ENCODE measurements at regions not wholly inside any gene's neighbourhood (a gene's known extent, or its start where the extent isn't known, plus 50 kb on each side); places are given as distances from the start of the nearest gene placed in this dataset.

DNA sequence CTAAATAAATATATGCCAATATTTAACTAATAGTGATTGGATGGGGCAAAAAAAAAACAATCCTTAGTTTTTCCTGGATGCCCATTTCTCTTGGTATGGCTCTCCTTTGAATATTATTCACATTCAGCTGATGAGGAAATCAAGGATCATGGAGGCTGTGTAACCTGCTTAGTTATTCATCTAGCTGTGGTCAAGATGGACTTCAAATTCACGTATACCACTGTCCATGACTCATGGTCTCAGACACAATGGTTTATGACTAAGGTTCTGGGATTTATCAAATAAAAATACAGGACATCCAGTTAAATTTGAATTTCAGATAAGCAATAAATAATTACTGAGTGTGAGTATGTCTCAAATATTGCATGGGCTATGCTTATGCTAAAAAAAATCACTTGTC, 191.5 kb upstream of the CELF2 start:
- no peak for DNase-seq (ENCODE audit: low spot score)
- H3K4me3 ChIP-seq = no peak overlapping the region
- no peaks in the 10 kb centered on the region for H3K27me3 ChIP-seq
- H3K4me1 ChIP-seq = peaks cover 0 to 62% of the 10 kb centered on the region in 2 donors
- peak overlapping the region; percentile 77 to 87 for H3K27ac ChIP-seq
- no peaks in the 10 kb centered on the region for H3K36me3 ChIP-seq
- no peaks in the 10 kb centered on the region for H3K9me3 ChIP-seq
- TF ChIP-seq, protein P1, sequence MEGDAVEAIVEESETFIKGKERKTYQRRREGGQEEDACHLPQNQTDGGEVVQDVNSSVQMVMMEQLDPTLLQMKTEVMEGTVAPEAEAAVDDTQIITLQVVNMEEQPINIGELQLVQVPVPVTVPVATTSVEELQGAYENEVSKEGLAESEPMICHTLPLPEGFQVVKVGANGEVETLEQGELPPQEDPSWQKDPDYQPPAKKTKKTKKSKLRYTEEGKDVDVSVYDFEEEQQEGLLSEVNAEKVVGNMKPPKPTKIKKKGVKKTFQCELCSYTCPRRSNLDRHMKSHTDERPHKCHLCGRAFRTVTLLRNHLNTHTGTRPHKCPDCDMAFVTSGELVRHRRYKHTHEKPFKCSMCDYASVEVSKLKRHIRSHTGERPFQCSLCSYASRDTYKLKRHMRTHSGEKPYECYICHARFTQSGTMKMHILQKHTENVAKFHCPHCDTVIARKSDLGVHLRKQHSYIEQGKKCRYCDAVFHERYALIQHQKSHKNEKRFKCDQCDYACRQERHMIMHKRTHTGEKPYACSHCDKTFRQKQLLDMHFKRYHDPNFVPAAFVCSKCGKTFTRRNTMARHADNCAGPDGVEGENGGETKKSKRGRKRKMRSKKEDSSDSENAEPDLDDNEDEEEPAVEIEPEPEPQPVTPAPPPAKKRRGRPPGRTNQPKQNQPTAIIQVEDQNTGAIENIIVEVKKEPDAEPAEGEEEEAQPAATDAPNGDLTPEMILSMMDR (IDR thresholded peaks at IDR 0.05) = no peak

DNA sequence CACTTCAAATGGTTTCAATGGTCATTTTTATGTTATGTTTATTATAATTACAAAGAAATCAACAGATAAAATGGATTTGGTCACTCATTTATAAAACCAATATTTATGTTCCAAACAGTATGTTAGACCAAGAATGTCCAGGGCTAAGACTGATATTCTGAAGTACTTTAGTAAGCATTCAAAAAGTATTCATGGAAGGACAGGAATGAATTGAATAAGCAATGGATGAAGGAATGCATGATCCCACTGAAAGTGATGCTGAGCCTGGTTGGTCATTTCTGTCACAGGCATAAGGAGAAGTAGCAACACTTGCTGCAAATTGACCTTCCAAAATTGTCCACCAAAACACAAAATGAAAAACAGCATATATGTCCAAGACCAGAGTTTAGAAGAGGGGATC, 189.0 kb upstream of the CELF2 start:
- no peak overlapping the region for H3K4me3 ChIP-seq
- H3K9me3 ChIP-seq = no peaks in the 10 kb centered on the region
- H3K36me3 ChIP-seq = no peaks in the 10 kb centered on the region
- no peaks in the 10 kb centered on the region for H3K27me3 ChIP-seq
- no peak for DNase-seq (ENCODE audit: low spot score)
- TF ChIP-seq, protein P1 (IDR thresholded peaks at IDR 0.05) = no peak
- H3K4me1 ChIP-seq = peaks cover 0 to 48% of the 10 kb centered on the region in 2 donors
- H3K27ac ChIP-seq = no peak overlapping the region

DNA sequence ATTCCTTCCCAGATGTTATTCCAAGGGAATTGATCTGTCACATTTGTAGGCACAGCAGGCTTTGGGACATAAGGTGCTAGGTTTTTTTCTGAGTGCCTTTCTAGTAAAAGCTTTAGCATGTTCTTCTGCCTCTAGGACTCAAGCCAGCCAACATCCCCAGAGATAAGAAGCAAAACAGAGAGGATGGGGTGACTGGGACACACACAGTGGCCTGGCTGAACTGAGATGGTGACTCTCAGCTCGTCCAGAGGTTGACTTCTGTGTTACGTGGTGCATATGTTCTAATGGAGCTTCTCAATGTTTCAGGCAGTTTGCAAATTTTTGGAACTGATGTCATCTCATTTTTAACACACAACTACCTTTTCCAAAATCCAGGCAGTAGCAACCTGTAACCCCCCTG, 188.1 kb upstream of the CELF2 start:
- DNase-seq (ENCODE audit: low spot score) = no peak
- H3K27me3 ChIP-seq = no peaks in the 10 kb centered on the region
- H3K9me3 ChIP-seq = no peaks in the 10 kb centered on the region
- TF ChIP-seq, protein P1 (IDR thresholded peaks at IDR 0.05) = no peak
- H3K36me3 ChIP-seq = no peaks in the 10 kb centered on the region
- H3K4me1 ChIP-seq = peaks cover 0 to 39% of the 10 kb centered on the region in 2 donors
- no peak overlapping the region for H3K4me3 ChIP-seq
- H3K27ac ChIP-seq = peak overlapping the region; percentile 75 to 89

DNA sequence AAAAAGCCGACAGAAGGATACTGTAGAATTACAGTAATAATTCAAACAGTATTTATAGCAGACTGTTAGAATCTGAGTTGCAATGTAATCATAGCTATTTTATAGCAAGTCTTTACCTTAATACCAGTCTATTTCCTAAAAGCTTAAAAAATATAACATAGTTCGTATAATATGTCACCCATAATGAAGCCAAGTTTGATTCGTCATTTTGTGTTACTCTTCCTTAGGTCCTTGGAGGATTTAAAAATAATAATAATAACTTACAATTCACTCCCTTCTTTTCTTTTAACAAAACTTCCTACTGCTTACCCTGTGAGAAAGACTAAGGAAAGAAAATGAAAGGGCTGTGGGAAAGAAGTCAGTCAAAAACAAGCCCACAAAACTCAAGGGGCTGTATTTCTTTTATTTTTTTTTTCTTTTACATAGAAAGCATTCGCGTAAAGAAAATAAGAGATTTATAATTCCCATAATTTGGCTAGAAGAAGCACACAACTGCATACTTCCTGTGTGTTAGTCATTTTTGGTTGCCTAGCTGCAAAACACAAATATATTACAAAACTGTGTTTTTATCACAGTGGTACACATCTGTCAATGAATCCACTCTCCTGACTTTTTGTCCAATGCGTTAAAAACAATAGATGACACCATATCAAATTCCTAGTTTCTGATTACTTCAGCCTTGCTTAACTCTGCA, 187.2 kb upstream of the CELF2 start:
- H3K36me3 ChIP-seq = no peaks in the 10 kb centered on the region

DNA sequence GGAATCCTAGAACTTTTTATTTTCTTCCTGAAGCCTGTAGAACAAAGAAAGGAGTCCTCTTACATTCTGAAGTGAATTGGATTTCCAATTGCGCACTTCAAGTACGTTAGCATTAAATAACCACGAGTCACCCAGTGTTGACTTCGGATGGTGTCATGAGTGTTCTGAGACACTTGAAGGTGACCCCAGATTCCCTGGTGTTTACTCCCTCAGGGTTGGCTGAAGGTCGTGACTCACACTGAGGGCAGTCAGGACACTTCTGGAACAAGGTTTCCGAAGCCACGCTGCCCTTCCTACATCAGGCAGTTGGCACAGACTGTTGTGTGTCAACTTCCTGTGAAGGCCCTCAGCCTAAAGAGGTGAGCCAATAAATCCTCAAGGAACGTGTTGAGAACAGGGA, 186.6 kb upstream of the CELF2 start:
- no peaks in the 10 kb centered on the region for H3K9me3 ChIP-seq
- H3K27me3 ChIP-seq = no peaks in the 10 kb centered on the region
- H3K36me3 ChIP-seq = no peaks in the 10 kb centered on the region
- TF ChIP-seq, protein P1 (IDR thresholded peaks at IDR 0.05) = no peak
- peaks cover 0 to 28% of the 10 kb centered on the region in 2 donors for H3K4me1 ChIP-seq
- H3K4me3 ChIP-seq = no peak overlapping the region
- H3K27ac ChIP-seq = peak overlapping the region; percentile 75 to 89
- peak; percentile 94 for DNase-seq (ENCODE audit: low spot score)

More for the DNA sequence above, 187.2 kb upstream of the CELF2 start:
- Histone ChIP-seq H3K4me3 (no peak overlapping the region), H3K9me3 (no peaks in the 10 kb centered on the region), H3K27ac (peak overlapping the region; percentile 75 to 89), H3K27me3 (no peaks in the 10 kb centered on the region), H3K4me1 (peaks cover 0 to 30% of the 10 kb centered on the region in 2 donors)
- TF ChIP-seq, protein P1 (IDR thresholded peaks at IDR 0.05) = no peak
- no peak for DNase-seq (ENCODE audit: low spot score)

DNA sequence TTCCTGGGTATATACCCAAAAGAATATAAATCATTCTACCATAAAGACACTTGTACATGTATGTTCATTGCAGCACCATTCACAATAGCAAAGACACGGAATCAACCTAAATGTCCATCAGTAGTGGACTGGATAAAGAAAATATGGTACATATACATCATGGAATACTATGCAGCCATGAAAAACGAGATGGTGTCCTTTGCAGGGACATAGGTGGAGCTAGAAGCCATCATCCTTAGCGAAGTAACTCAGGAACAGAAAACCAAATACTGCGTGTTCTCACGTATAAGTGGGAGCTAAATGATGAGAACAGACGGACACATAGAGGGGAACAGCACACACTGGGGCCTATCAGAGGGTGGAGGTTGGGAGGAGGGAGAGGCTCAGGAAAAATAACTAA, 183.7 kb upstream of the CELF2 start:
- TF ChIP-seq, protein P1 (IDR thresholded peaks at IDR 0.05) = no peak
- Histone ChIP-seq H3K27me3 (no peaks in the 10 kb centered on the region), H3K36me3 (no peaks in the 10 kb centered on the region), H3K27ac (no peak overlapping the region), H3K9me3 (peaks cover 0 to 1% of the 10 kb centered on the region in 2 donors), H3K4me1 (peaks cover 0 to 23% of the 10 kb centered on the region in 2 donors), H3K4me3 (no peak overlapping the region)
- DNase-seq (ENCODE audit: low spot score) = no peak

All from right atrium auricular region (tissue), 2 donors.